BE2C (cell line): ENCODE measurements at regions not wholly inside any gene's neighbourhood (a gene's known extent, or its start where the extent isn't known, plus 50 kb on each side); places are given as distances from the start of the nearest gene placed in this dataset.
A peak's percentile ranks its signal among the peaks of the same experiment; 100 is the strongest.

Experiments used
- DNase-seq: peaks from one replicate; pipeline ENCODE4 v3.0.0-alpha.2; 2020
- H3K27me3 ChIP-seq: fragments of 250-450 bp; sonication (Bioruptor Pico); 2 replicates; pipeline ENCODE4 v1.5.1; 2020; ENCODE audit warnings: mild to moderate bottlenecking
- H3K36me3 ChIP-seq: fragments of 250-450 bp; sonication (Bioruptor Pico); 2 replicates; pipeline ENCODE4 v1.5.1; 2020; ENCODE audit warnings: mild to moderate bottlenecking
- H3K4me1 ChIP-seq: fragments of 250-450 bp; sonication (Bioruptor Pico); 2 replicates; pipeline ENCODE4 v1.5.1; 2020
- H3K4me3 ChIP-seq: 2 replicates; pipeline ENCODE4 v1.5.1; 2011; ENCODE audit warnings: low read depth, low read length
- H3K9me3 ChIP-seq: fragments of 250-450 bp; sonication (Bioruptor Pico); 2 replicates; pipeline ENCODE4 v1.5.1; 2020
- TF ChIP-seq, protein P1 (sequence below): IDR thresholded peaks from 2 replicates; pipeline ENCODE4 v1.5.1; 2012; ENCODE audit warnings: mild to moderate bottlenecking, low read depth, low read length

DNA sequence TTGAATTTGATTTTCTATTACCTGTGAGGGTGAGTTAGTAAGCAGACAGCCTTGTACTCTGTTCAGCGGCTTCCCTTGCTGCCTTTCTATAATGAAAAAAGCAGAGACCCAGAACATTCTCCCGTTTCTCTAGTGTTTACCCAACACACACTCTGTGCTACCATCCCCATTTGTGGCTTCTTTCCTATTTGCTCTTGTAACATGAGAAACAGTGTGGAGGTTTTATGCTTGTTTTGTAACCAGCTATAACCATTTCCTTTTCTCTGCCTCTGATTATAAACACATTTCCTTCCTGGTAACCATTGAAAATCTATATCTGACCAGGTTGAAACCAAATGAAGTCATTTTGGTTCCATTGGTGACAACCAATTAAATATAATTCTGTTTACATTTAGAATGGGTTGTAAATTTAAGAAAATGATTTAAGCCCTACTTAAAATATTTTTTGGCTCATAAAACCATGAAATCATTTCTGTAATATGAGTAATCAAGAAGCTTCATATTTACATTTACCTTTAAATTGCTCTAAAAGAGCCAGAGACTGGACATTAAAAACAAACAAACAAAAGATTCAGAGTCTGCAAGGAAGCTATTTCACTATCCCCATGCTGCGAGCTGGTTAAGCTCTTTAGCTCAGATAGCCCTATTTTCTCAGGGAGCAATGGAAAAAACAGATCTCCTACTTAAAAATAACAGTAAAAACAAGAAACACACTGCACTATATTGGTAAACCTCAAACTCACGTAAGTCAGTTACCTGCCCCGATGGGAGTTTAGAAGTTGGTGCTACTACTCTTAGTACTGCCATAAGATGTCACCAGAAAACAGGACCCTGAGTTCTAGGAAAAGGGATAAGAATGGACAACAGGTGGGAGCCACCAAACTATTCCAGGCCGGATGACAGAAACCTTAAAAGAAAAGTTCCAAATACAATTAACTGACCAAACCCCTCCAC is 206.5 kb upstream of the EEA1 start:
- Histone ChIP-seq H3K4me3 (no peak overlapping the region), H3K4me1 (peaks cover 6% of the 10 kb centered on the region), H3K36me3 (no peaks in the 10 kb centered on the region), H3K27me3 (no peaks in the 10 kb centered on the region), H3K9me3 (no peaks in the 10 kb centered on the region)
- TF ChIP-seq, protein P1, sequence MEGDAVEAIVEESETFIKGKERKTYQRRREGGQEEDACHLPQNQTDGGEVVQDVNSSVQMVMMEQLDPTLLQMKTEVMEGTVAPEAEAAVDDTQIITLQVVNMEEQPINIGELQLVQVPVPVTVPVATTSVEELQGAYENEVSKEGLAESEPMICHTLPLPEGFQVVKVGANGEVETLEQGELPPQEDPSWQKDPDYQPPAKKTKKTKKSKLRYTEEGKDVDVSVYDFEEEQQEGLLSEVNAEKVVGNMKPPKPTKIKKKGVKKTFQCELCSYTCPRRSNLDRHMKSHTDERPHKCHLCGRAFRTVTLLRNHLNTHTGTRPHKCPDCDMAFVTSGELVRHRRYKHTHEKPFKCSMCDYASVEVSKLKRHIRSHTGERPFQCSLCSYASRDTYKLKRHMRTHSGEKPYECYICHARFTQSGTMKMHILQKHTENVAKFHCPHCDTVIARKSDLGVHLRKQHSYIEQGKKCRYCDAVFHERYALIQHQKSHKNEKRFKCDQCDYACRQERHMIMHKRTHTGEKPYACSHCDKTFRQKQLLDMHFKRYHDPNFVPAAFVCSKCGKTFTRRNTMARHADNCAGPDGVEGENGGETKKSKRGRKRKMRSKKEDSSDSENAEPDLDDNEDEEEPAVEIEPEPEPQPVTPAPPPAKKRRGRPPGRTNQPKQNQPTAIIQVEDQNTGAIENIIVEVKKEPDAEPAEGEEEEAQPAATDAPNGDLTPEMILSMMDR: no peak
- no peak for DNase-seq

DNA sequence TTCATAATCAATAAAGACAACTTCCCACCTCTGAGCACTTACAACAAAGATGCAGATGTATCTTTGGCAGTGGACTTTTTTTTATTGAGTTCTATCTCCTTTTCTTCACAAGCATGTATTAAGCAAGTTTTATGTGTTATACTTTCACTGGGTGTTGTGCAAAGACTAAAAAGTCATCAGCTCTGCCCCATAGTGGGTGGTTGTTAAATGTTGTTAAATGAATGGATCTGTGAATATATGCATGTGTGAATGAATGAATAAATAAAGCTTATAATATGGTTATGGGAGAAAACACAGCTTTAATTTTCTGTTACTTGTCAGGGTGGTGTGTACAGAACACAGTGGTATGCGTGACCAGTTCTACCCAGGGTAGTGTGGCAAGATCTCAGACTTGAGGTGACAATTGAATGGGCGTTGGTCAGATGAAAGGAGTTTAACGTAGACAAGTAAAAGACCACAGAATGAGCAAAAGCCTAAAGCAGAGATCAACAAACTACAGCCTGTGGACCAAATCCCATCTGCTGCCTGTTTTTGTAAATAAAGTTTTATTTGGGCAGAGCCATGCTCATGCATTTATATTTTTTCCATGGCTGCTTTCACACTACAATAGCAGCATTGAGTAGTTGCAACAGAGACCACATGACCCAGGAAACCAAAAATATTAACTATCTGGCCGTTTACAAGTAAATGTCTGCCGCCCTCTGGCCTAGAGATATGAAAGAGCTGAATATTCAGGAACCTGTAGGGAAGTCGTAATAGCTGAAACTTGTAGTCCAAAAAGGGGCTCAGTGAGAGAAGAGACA is 207.4 kb upstream of the EEA1 start:
- TF ChIP-seq, protein P1: no peak
- H3K4me1 ChIP-seq: peaks cover 6% of the 10 kb centered on the region
- no peak overlapping the region for H3K4me3 ChIP-seq
- H3K9me3 ChIP-seq: no peaks in the 10 kb centered on the region
- DNase-seq: no peak
- H3K27me3 ChIP-seq: no peaks in the 10 kb centered on the region
- H3K36me3 ChIP-seq: no peaks in the 10 kb centered on the region

- H3K9me3 ChIP-seq: no peaks in the 10 kb centered on the region
- H3K4me1 ChIP-seq: peaks cover 6% of the 10 kb centered on the region
- H3K36me3 ChIP-seq: no peaks in the 10 kb centered on the region
- H3K27me3 ChIP-seq: no peaks in the 10 kb centered on the region
- no peak overlapping the region for H3K4me3 ChIP-seq
- TF ChIP-seq, protein P1: no peak
- DNase-seq: peak; percentile 29
These were observed 208.8 kb upstream of the EEA1 start for GRCh38 chr12:93137656-93138612.

DNA sequence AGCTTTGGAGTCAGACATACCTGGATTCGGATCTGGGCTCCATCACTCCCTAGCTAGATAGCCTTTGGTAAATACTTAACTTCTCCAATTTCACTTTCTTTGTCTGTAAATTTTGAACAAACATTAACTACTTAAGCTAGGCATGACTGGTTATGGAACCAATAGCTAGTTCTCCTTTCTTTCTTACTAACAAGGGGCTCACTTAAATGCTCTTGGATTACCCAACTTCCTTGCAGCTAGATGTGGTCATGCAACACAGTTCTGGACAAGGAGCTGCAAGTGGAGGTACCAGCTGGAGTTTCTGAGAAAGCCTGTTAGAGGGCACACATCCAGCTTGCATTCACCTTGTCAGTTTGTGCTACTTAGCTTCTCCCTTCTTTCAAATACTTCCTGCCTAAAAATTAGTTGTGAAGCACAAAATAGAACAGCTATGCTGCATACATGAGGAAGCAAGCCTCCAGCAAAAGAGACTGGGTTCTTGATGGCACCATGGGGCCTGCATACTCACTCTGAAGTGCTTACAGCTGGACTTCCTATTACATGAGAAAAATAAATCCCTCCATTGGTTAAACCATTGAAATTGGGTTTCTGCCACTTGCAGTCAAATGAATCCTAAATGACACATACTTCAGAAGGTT is 210.1 kb upstream of the EEA1 start:
- no peak overlapping the region for H3K4me3 ChIP-seq
- no peaks in the 10 kb centered on the region for H3K27me3 ChIP-seq
- DNase-seq: no peak
- peaks cover 6% of the 10 kb centered on the region for H3K4me1 ChIP-seq
- no peaks in the 10 kb centered on the region for H3K9me3 ChIP-seq
- no peaks in the 10 kb centered on the region for H3K36me3 ChIP-seq
- TF ChIP-seq, protein P1: no peak

DNA sequence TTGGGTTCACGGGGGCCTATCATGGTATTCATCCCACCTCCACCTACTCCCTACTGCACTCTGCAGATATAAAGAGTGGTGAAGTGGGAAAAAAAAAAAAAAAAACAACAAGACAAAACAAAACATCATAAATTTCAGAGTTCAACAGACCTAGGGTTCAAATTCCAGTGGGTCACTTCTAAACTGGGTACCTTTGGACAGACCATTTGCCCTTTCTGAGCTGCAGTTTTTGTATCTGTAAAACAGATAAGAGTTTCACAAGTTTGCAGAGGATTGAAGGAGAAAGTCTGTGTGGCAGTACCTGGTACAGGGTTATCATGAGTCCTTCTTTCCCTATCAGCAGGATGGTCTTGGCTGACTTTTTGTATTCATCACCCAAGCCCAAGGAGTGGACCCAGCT is 211.2 kb upstream of the EEA1 start:
- H3K4me3 ChIP-seq: no peak overlapping the region
- TF ChIP-seq, protein P1: no peak
- H3K4me1 ChIP-seq: peaks cover 6% of the 10 kb centered on the region
- DNase-seq: no peak
- no peaks in the 10 kb centered on the region for H3K9me3 ChIP-seq
- H3K27me3 ChIP-seq: no peaks in the 10 kb centered on the region
- no peaks in the 10 kb centered on the region for H3K36me3 ChIP-seq
